HepG2 (cell line): ENCODE measurements at regions not wholly inside any gene's neighbourhood (a gene's known extent, or its start where the extent isn't known, plus 50 kb on each side); places are given as distances from the start of the nearest gene placed in this dataset.

Experiments
- CCAR2 ChIP-seq: fragments of 200-400 bp; formaldehyde crosslinking; optimal IDR thresholded peaks from 2 replicates; pipeline ENCODE3; 2018; ENCODE audit warnings: low read depth, mild to moderate bottlenecking, low read length, moderate library complexity
- CENPT ChIP-seq: sonication (generic); formaldehyde crosslinking; IDR thresholded peaks from 2 replicates; pipeline ENCODE4 v1.8.0; 2022; ENCODE audit warnings: low read depth, mild to moderate bottlenecking, moderate library complexity, missing genetic modification reagents
- DBP ChIP-seq: sonication (generic); formaldehyde crosslinking; IDR thresholded peaks from 2 replicates; pipeline ENCODE4 v1.4.0; 2020; ENCODE audit warnings: missing genetic modification reagents; ENCODE audit errors: not compliant biosample characterization
- EZH2 ChIP-seq: conservative IDR thresholded peaks from 2 replicates; pipeline ENCODE4 v1.6.1; 2012; ENCODE audit warnings: mild to moderate bottlenecking, low read depth, low read length, moderate library complexity
- FOXP1 ChIP-seq, 2 experiments: fragments of 450-650 bp in 1 of 2; IDR thresholded peaks; 2 replicates each; pipeline ENCODE4 v1.6.1; 2017 to 2018; ENCODE audit warnings: antibody characterized with exemption in 1 of 2
- GATAD2A ChIP-seq: IDR thresholded peaks from 2 replicates; pipeline ENCODE4 v1.6.1; 2016
- HES4 ChIP-seq: sonication (generic); formaldehyde crosslinking; IDR thresholded peaks from 2 replicates; pipeline ENCODE4 v1.9.0; 2021; ENCODE audit warnings: mild to moderate bottlenecking, missing genetic modification reagents, borderline replicate concordance
- HMG20A ChIP-seq: IDR thresholded peaks from 2 replicates; pipeline ENCODE4 v1.6.1; 2016; ENCODE audit warnings: borderline replicate concordance
- HOXA9 ChIP-seq: sonication (generic); formaldehyde crosslinking; IDR thresholded peaks from 2 replicates; pipeline ENCODE4 v1.8.1; 2022; ENCODE audit warnings: missing genetic modification reagents, mild to moderate bottlenecking, moderate library complexity, borderline replicate concordance
- IRF2 ChIP-seq: IDR thresholded peaks from 2 replicates; pipeline ENCODE4 v1.6.1; 2018; ENCODE audit warnings: missing genetic modification reagents, missing compliant biosample characterization
- PCBP1 ChIP-seq: fragments of 200-400 bp; formaldehyde crosslinking; IDR thresholded peaks from 2 replicates; pipeline ENCODE4 v1.6.1; 2017; ENCODE audit warnings: mild to moderate bottlenecking, low read depth, low read length, borderline replicate concordance
- RNF2 ChIP-seq: fragments of 450-650 bp; conservative IDR thresholded peaks from 2 replicates; pipeline ENCODE4 v1.6.1; 2016; ENCODE audit warnings: low read depth
- SIN3A ChIP-seq: IDR thresholded peaks from 2 replicates; pipeline ENCODE4 v1.6.1; 2011; ENCODE audit warnings: low read depth, mild to moderate bottlenecking, control low read depth, low read length, borderline replicate concordance
- SP2 ChIP-seq: sonication (generic); formaldehyde crosslinking; IDR thresholded peaks from 2 replicates; pipeline ENCODE4 v1.5.1; 2020; ENCODE audit warnings: mild to moderate bottlenecking, missing genetic modification reagents
- STAT6 ChIP-seq: sonication (generic); formaldehyde crosslinking; IDR thresholded peaks from 2 replicates; pipeline ENCODE4 v1.4.0; 2020; ENCODE audit warnings: missing genetic modification reagents, mild to moderate bottlenecking, borderline replicate concordance
- TEF ChIP-seq: sonication (generic); formaldehyde crosslinking; IDR thresholded peaks from 2 replicates; pipeline ENCODE4 v1.5.0; 2020; ENCODE audit warnings: missing genetic modification reagents
- ZBTB21 ChIP-seq: sonication (generic); formaldehyde crosslinking; IDR thresholded peaks from 2 replicates; pipeline ENCODE4 v1.4.0; 2020; ENCODE audit warnings: missing genetic modification reagents
- ZFX ChIP-seq: sonication (generic); formaldehyde crosslinking; IDR thresholded peaks from 2 replicates; pipeline ENCODE4 v1.4.0; 2020; ENCODE audit warnings: mild to moderate bottlenecking, low read depth, missing genetic modification reagents, moderate library complexity
- ZNF274 ChIP-seq: sonication (generic); formaldehyde crosslinking; IDR thresholded peaks from 2 replicates; pipeline ENCODE4 v1.5.1; 2020; ENCODE audit warnings: mild to moderate bottlenecking, missing genetic modification reagents
- ZNF670 ChIP-seq: sonication (generic); formaldehyde crosslinking; IDR thresholded peaks from 2 replicates; pipeline ENCODE4 v1.8.0; 2022; ENCODE audit warnings: mild to moderate bottlenecking, missing genetic modification reagents, borderline replicate concordance
- ZNF678 ChIP-seq: sonication (generic); formaldehyde crosslinking; IDR thresholded peaks from 2 replicates; pipeline ENCODE4 v1.4.0; 2020; ENCODE audit warnings: mild to moderate bottlenecking, missing genetic modification reagents
- ZNF720 ChIP-seq: sonication (generic); formaldehyde crosslinking; IDR thresholded peaks from 2 replicates; pipeline ENCODE4 v1.4.0; 2020; ENCODE audit warnings: missing genetic modification reagents
- ZNF747 ChIP-seq: sonication (generic); formaldehyde crosslinking; IDR thresholded peaks from 2 replicates; pipeline ENCODE4 v1.8.1; 2023; ENCODE audit warnings: missing genetic modification reagents, mild to moderate bottlenecking, borderline replicate concordance
- ZNF749 ChIP-seq: sonication (generic); formaldehyde crosslinking; IDR thresholded peaks from 2 replicates; pipeline ENCODE4 v1.8.0; 2022; ENCODE audit warnings: mild to moderate bottlenecking, missing genetic modification reagents, moderate library complexity, borderline replicate concordance
- ZNF816 ChIP-seq: sonication (generic); formaldehyde crosslinking; IDR thresholded peaks from 2 replicates; pipeline ENCODE4 v1.8.0; 2022; ENCODE audit warnings: missing genetic modification reagents, mild to moderate bottlenecking, borderline replicate concordance

- TF ChIP-seq EZH2 (no peak), ZNF720 (CRISPR knock-in tag) (no peak), ZNF816 (CRISPR knock-in tag) (no peak), TEF (CRISPR knock-in tag) (no peak), CENPT (CRISPR knock-in tag) (no peak), FOXP1 (IDR thresholded peaks at IDR 0.05) (no peak), FOXP1 (CRISPR knock-in tag; IDR thresholded peaks at IDR 0.05) (peak; percentile 93), PCBP1 (no peak), HMG20A (peak; percentile 75), RNF2 (no peak), ZNF670 (CRISPR knock-in tag) (no peak), STAT6 (CRISPR knock-in tag) (no peak), HOXA9 (CRISPR knock-in tag) (no peak), SIN3A (no peak), ZNF274 (CRISPR knock-in tag) (no peak), ZNF678 (CRISPR knock-in tag) (no peak), GATAD2A (peak; percentile 81), HES4 (no peak), CCAR2 (no peak), IRF2 (CRISPR knock-in tag) (0 out of 2 replicates have a peak, but pooled peaks have one; percentile 28), ZNF747 (CRISPR knock-in tag) (no peak), SP2 (CRISPR knock-in tag) (no peak), ZNF749 (CRISPR knock-in tag) (no peak; the same call in 1 of the 2 replicates), ZFX (peak; percentile 57), ZBTB21 (no peak), DBP (CRISPR knock-in tag) (no peak)
Measured at GRCh38 chr7:54917613-54918391, 101.0 kb upstream of the EGFR start (continued).
